GM21576 (cell line): ENCODE measurements at regions not wholly inside any gene's neighbourhood (a gene's known extent, or its start where the extent isn't known, plus 50 kb on each side); places are given as distances from the start of the nearest gene placed in this dataset.

Experiments
- ATAC-seq: cut with Tn5 transposase; IDR thresholded peaks from one replicate; pipeline ENCODE4 v1.9.1; 2021; ENCODE audit warnings: mild to moderate bottlenecking, moderate library complexity; ENCODE audit not compliant: unreplicated experiment

GRCh38 chr2:155095613-155096012 is 397.1 kb downstream of the KCNJ3 start:
- ATAC-seq, result no peak

GRCh38 chr2:155080373-155080772 is 381.9 kb downstream of the KCNJ3 start:
- ATAC-seq, result no peak

GRCh38 chr2:155070489-155070888 is 372.0 kb downstream of the KCNJ3 start:
- ATAC-seq, result no peak

GRCh38 chr2:155062922-155063258 is 364.4 kb downstream of the KCNJ3 start:
- no peak for ATAC-seq

GRCh38 chr2:155062250-155062921 is 363.9 kb downstream of the KCNJ3 start:
- ATAC-seq, result no peak

GRCh38 chr2:155060896-155061295 is 362.4 kb downstream of the KCNJ3 start:
- ATAC-seq, result no peak

- ATAC-seq, result no peak
Observed at GRCh38 chr2:155054712-155055111, 356.2 kb downstream of the KCNJ3 start.

- no peak for ATAC-seq
Observed at GRCh38 chr2:155043097-155043496, 344.6 kb downstream of the KCNJ3 start.

- ATAC-seq, result no peak
Observed at GRCh38 chr2:155035308-155035707, 336.8 kb downstream of the KCNJ3 start.

GRCh38 chr2:155033652-155034051 is 335.2 kb downstream of the KCNJ3 start:
- ATAC-seq, result no peak

- no peak for ATAC-seq
Observed at GRCh38 chr2:155030296-155030695, 331.8 kb downstream of the KCNJ3 start.

- no peak for ATAC-seq
Observed at GRCh38 chr2:155026651-155027174, 328.2 kb downstream of the KCNJ3 start.

GRCh38 chr2:155023674-155024073 is 325.2 kb downstream of the KCNJ3 start:
- no peak for ATAC-seq

- no peak for ATAC-seq
Observed at GRCh38 chr2:155022531-155022930, 324.0 kb downstream of the KCNJ3 start.

- ATAC-seq, result no peak
Observed at GRCh38 chr2:155021618-155022017, 323.1 kb downstream of the KCNJ3 start.

- ATAC-seq, result no peak
Observed at GRCh38 chr2:155020246-155020645, 321.8 kb downstream of the KCNJ3 start.

- no peak for ATAC-seq
Observed at GRCh38 chr2:155010925-155011324, 312.4 kb downstream of the KCNJ3 start.

GRCh38 chr2:154995361-154995760 is 296.9 kb downstream of the KCNJ3 start:
- no peak for ATAC-seq

GRCh38 chr2:154992826-154993225 is 294.3 kb downstream of the KCNJ3 start:
- no peak for ATAC-seq

- no peak for ATAC-seq
Observed at GRCh38 chr2:154978710-154979109, 280.2 kb downstream of the KCNJ3 start.

- no peak for ATAC-seq
Observed at GRCh38 chr2:154978244-154978643, 279.7 kb downstream of the KCNJ3 start.

- no peak for ATAC-seq
Observed at GRCh38 chr2:154974041-154974440, 275.5 kb downstream of the KCNJ3 start.

- ATAC-seq, result no peak
Observed at GRCh38 chr2:154963511-154963910, 265.0 kb downstream of the KCNJ3 start.
